ENCODE measurements at regions not wholly inside any gene's neighbourhood (a gene's known extent, or its start where the extent isn't known, plus 50 kb on each side); places are given as distances from the start of the nearest gene placed in this dataset.

- Histone ChIP-seq H3K4me3 (ENCODE audit: low read depth, low read length, poor library complexity, severe bottlenecking) (no peak overlapping the region), H3K4me2 (ENCODE audit: low read length) (no peak overlapping the region), H4K20me1 (ENCODE audit: insufficient read depth, low read length) (no peaks in the 10 kb centered on the region), H3K27ac (ENCODE audit: low read depth, low read length, poor library complexity, severe bottlenecking) (no peak overlapping the region), H2AFZ (ENCODE audit: low read length) (no peak overlapping the region), H3K9me2 (ENCODE audit: insufficient read depth, low read length) (no peaks in the 10 kb centered on the region), H3K79me2 (ENCODE audit: insufficient read depth, low read depth, low read length) (no peaks in the 10 kb centered on the region), H3K4me1 (ENCODE audit: insufficient read depth, low read length, poor library complexity, severe bottlenecking) (no peaks in the 10 kb centered on the region), H3K9me3 (ENCODE audit: low read length) (no peaks in the 10 kb centered on the region), H3K36me3 (ENCODE audit: insufficient read depth, low read length) (no peaks in the 10 kb centered on the region)
- intact Hi-C loops (cut with micrococcal nuclease; ENCODE audit: unreplicated experiment), result no loop called here
- TF ChIP-seq EZH2phosphoT487 (IDR thresholded peaks at IDR 0.05; ENCODE audit: borderline replicate concordance, low read depth, low read length), result no peak
- TF ChIP-seq CTCF (conservative IDR thresholded peaks at IDR 0.05; ENCODE audit: low read length), result no peak
- CTCF ChIA-PET (ENCODE audit: unreplicated experiment), result no interaction called here
- no TSS peak for BruUV-seq (replicated peaks)
- DNase-seq (ENCODE audit: low spot score), result no peak
- POLR2A ChIA-PET, result no interaction called here
Observed at GRCh38 chr20:60652046-60652445, 600.0 kb upstream of the CDH4 start.

- BruUV-seq (replicated peaks), result no TSS peak
- no peak for TF ChIP-seq CTCF (conservative IDR thresholded peaks at IDR 0.05; ENCODE audit: low read length)
- no peak for TF ChIP-seq EZH2phosphoT487 (IDR thresholded peaks at IDR 0.05; ENCODE audit: borderline replicate concordance, low read depth, low read length)
- CTCF ChIA-PET (ENCODE audit: unreplicated experiment), result no interaction called here
Observed at GRCh38 chr20:60652615-60653014, 599.4 kb upstream of the CDH4 start.

GRCh38 chr20:60653111-60653845 lies 598.8 kb upstream of the CDH4 start:
- Histone ChIP-seq H3K9me2 (ENCODE audit: insufficient read depth, low read length) (no peaks in the 10 kb centered on the region), H3K4me2 (ENCODE audit: low read length) (no peak overlapping the region), H3K4me3 (ENCODE audit: low read depth, low read length, poor library complexity, severe bottlenecking) (no peak overlapping the region), H3K36me3 (ENCODE audit: insufficient read depth, low read length) (no peaks in the 10 kb centered on the region), H3K27ac (ENCODE audit: low read depth, low read length, poor library complexity, severe bottlenecking) (no peak overlapping the region), H2AFZ (ENCODE audit: low read length) (no peak overlapping the region), H3K79me2 (ENCODE audit: insufficient read depth, low read depth, low read length) (no peaks in the 10 kb centered on the region), H3K4me1 (ENCODE audit: insufficient read depth, low read length, poor library complexity, severe bottlenecking) (no peaks in the 10 kb centered on the region), H4K20me1 (ENCODE audit: insufficient read depth, low read length) (no peaks in the 10 kb centered on the region), H3K9me3 (ENCODE audit: low read length) (no peaks in the 10 kb centered on the region)
- DNase-seq (ENCODE audit: low spot score), result no peak
- ChIA-PET CTCF (ENCODE audit: unreplicated experiment) (no interaction called here), POLR2A (interaction anchor here (0.6 kb wide), 1 partner anchor 666 kb away, joined by 4 read pairs; no protein-coding TSS in a partner anchor)
- BruUV-seq (replicated peaks), result no TSS peak
- no peak for TF ChIP-seq EZH2phosphoT487 (IDR thresholded peaks at IDR 0.05; ENCODE audit: borderline replicate concordance, low read depth, low read length)
- no peak for TF ChIP-seq CTCF (conservative IDR thresholded peaks at IDR 0.05; ENCODE audit: low read length)
- intact Hi-C loops (cut with micrococcal nuclease; ENCODE audit: unreplicated experiment), result no loop called here

More at GRCh38 chr20:60652615-60653014, 599.4 kb upstream of the CDH4 start:
- H3K27ac ChIP-seq (ENCODE audit: low read depth, low read length, poor library complexity, severe bottlenecking), result no peak overlapping the region
- no peaks in the 10 kb centered on the region for H3K4me1 ChIP-seq (ENCODE audit: insufficient read depth, low read length, poor library complexity, severe bottlenecking)
- H3K36me3 ChIP-seq (ENCODE audit: insufficient read depth, low read length), result no peaks in the 10 kb centered on the region
- no peaks in the 10 kb centered on the region for H4K20me1 ChIP-seq (ENCODE audit: insufficient read depth, low read length)
- H3K79me2 ChIP-seq (ENCODE audit: insufficient read depth, low read depth, low read length), result no peaks in the 10 kb centered on the region
- POLR2A ChIA-PET, result interaction anchor here (0.6 kb wide), 1 partner anchor 666 kb away, joined by 4 read pairs; no protein-coding TSS in a partner anchor
- no peaks in the 10 kb centered on the region for H3K9me3 ChIP-seq (ENCODE audit: low read length)
- intact Hi-C loops (cut with micrococcal nuclease; ENCODE audit: unreplicated experiment), result no loop called here
- no peaks in the 10 kb centered on the region for H3K9me2 ChIP-seq (ENCODE audit: insufficient read depth, low read length)
- H3K4me3 ChIP-seq (ENCODE audit: low read depth, low read length, poor library complexity, severe bottlenecking), result no peak overlapping the region
- H2AFZ ChIP-seq (ENCODE audit: low read length), result no peak overlapping the region
- no peak for DNase-seq (ENCODE audit: low spot score)
- H3K4me2 ChIP-seq (ENCODE audit: low read length), result no peak overlapping the region

Data from OCI-LY7 (cell line).